Suprapubic skin (tissue), 3 donors: ENCODE measurements at regions not wholly inside any gene's neighbourhood (a gene's known extent, or its start where the extent isn't known, plus 50 kb on each side); places are given as distances from the start of the nearest gene placed in this dataset.

Experiments used
- CTCF ChIP-seq, 2 donors: fragments of 200-600 bp in 1 of 2; fragments of 450-650 bp in 1 of 2; sonication (generic) in 1 of 2; IDR thresholded peaks; one replicate each; pipeline ENCODE4 v1.5.1; 2016 to 2019; ENCODE audit warnings: antibody characterized with exemption in 2 of 2, mild to moderate bottlenecking in 1 of 2, moderate library complexity in 1 of 2
- EP300 ChIP-seq: sonication (generic); formaldehyde crosslinking; IDR thresholded peaks from one replicate; pipeline ENCODE4 v1.6.1; 2017; ENCODE audit warnings: antibody characterized with exemption
- POLR2A ChIP-seq, 2 donors: fragments of 450-650 bp; IDR thresholded peaks; one replicate each; pipeline ENCODE4 v1.6.1; 2017; ENCODE audit warnings: antibody characterized with exemption in 2 of 2, mild to moderate bottlenecking in 2 of 2, moderate library complexity in 2 of 2

- TF ChIP-seq CTCF (IDR thresholded peaks at IDR 0.05) (no peak), POLR2A (IDR thresholded peaks at IDR 0.05) (no peak), EP300 (no peak)
Measured at GRCh38 chr15:26298010-26298658, 435.0 kb upstream of the ATP10A start.
